Skeletal muscle satellite cell (primary cell): ENCODE measurements at regions not wholly inside any gene's neighbourhood (a gene's known extent, or its start where the extent isn't known, plus 50 kb on each side); places are given as distances from the start of the nearest gene placed in this dataset.

Experiments used
- H3K27me3 ChIP-seq: 2 replicates; pipeline ENCODE4 v1.7.0; 2013; ENCODE audit warnings: low read length; ENCODE audit not compliant: control insufficient read depth, insufficient read depth
- H3K36me3 ChIP-seq: 2 replicates; pipeline ENCODE4 v1.7.0; 2013; ENCODE audit warnings: mild to moderate bottlenecking, control low read depth, low read length; ENCODE audit not compliant: insufficient read depth
- H3K4me1 ChIP-seq: 2 replicates; pipeline ENCODE4 v1.7.0; 2013; ENCODE audit warnings: low read length; ENCODE audit not compliant: control insufficient read depth, insufficient read depth
- H3K4me2 ChIP-seq: 2 replicates; pipeline ENCODE4 v1.7.0; 2013; ENCODE audit warnings: mild to moderate bottlenecking, low read length
- H3K4me3 ChIP-seq: 2 replicates; pipeline ENCODE4 v1.7.0; 2013; ENCODE audit warnings: low read length
- H3K9ac ChIP-seq: 2 replicates; pipeline ENCODE4 v1.7.0; 2013; ENCODE audit warnings: mild to moderate bottlenecking, low read depth, low read length, moderate library complexity
- H3K9me3 ChIP-seq: replicated peaks from 2 replicates; pipeline ENCODE4 v1.7.0; 2013; ENCODE audit warnings: mild to moderate bottlenecking, control low read depth, low read length

DNA sequence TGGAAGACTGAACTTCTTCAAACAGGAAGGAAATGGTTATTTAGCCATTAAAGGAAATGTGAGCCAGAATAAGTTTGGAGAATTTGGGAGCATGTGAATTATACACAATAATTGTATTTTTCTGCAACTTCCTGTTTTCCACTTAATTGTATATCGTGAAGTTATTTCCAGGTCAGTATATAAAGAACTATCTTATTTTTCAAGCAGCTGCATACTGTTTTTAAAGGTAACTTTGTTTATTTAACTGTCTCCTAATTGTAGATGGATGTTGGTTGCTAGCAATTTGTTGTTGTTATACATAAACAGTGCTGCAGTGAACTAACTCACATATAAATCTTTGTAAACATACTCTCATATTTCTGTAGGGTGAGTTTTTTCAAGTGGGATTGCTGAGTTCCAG is 180.3 kb downstream of the HLX start:
- Histone ChIP-seq H3K4me1 (no peaks in the 10 kb centered on the region), H3K4me3 (no peak overlapping the region), H3K9ac (no peak overlapping the region), H3K36me3 (no peaks in the 10 kb centered on the region), H3K4me2 (no peak overlapping the region), H3K27me3 (no peaks in the 10 kb centered on the region), H3K9me3 (no peaks in the 10 kb centered on the region)

DNA sequence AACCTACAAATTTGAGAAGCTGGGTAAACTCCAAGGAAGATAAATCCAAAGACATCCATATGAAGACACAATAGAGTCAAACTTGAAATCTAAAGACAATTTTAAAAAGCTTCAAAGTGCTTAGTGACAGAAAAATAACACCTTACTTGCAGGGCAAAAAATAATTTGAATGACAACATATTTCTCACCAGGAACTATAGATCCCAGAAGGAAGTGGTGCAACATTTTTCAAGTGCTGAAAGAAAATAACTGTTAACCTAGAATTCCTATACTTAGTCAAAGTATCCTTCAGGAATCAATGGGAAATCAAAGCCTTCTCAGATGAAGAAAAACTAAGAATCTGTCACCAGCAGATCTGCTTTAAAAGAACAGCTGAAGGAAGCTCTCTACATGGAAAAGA is 184.4 kb downstream of the HLX start:
- H3K9me3 ChIP-seq = no peaks in the 10 kb centered on the region
- no peak overlapping the region for H3K4me3 ChIP-seq
- no peak overlapping the region for H3K9ac ChIP-seq
- no peaks in the 10 kb centered on the region for H3K27me3 ChIP-seq
- H3K36me3 ChIP-seq = no peaks in the 10 kb centered on the region
- no peaks in the 10 kb centered on the region for H3K4me1 ChIP-seq
- no peak overlapping the region for H3K4me2 ChIP-seq

- no peaks in the 10 kb centered on the region for H3K36me3 ChIP-seq
- H3K4me2 ChIP-seq = no peak overlapping the region
- no peak overlapping the region for H3K4me3 ChIP-seq
- no peaks in the 10 kb centered on the region for H3K4me1 ChIP-seq
- no peaks in the 10 kb centered on the region for H3K9me3 ChIP-seq
- no peak overlapping the region for H3K9ac ChIP-seq
- H3K27me3 ChIP-seq = no peaks in the 10 kb centered on the region
These were observed 187.2 kb downstream of the HLX start for GRCh38 chr1:221066351-221067001.

DNA sequence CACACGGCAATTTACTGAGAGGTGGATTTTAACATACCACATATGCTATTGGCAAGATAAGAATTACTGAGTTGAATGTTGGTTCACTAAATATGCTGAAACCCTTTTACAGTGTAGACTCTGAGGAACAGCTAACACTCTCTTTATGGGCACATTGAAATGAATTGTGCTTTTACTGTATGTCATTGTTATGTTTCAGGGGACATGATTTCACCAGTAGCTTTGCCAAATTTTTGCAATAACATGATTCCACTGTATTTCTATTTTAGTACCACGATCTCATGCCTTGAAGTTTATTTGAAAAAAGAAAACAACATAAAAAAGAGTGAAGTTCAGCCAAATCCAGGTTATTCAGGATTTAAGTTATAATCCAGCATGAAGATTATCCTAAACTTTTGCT is 188.5 kb downstream of the HLX start:
- Histone ChIP-seq H3K4me1 (no peaks in the 10 kb centered on the region), H3K9me3 (no peaks in the 10 kb centered on the region), H3K9ac (no peak overlapping the region), H3K36me3 (no peaks in the 10 kb centered on the region), H3K27me3 (no peaks in the 10 kb centered on the region), H3K4me3 (no peak overlapping the region), H3K4me2 (no peak overlapping the region)

DNA sequence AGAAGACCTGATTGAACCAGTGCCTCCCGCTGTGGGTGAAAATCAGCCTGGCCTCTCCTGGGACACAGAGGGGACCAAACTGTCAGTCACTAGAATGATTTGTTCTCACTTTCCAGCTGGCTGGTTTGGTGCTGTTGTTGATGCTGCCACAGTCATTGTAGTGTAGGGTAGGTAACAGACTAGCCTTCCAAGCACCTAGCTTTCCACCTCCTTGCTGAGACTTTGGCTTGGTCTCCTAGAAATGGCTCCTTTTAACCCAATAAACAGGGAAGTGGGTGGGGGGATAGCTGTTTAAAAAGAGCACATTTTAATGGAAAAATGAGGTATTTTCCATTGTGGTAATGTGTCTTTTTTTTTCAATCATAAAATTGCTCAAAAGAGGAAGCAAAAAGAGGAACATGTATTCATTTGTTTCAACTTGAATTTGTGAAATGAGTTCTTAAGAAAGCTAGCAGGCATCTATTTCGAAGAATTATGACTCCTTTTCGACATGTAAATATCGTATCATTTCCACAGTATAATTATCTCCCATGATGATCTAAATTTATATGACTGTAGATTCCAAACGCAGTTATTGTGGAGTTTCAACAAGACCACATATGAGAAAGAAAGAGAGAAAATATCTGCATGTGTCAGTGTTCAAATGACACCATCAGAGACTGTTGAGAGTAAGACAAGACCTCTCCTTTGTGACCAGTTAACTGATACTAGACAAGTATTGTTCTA is 190.1 kb downstream of the HLX start:
- no peaks in the 10 kb centered on the region for H3K9me3 ChIP-seq
- H3K36me3 ChIP-seq = no peaks in the 10 kb centered on the region
- H3K4me1 ChIP-seq = no peaks in the 10 kb centered on the region
- no peak overlapping the region for H3K4me3 ChIP-seq
- no peak overlapping the region for H3K9ac ChIP-seq
- no peaks in the 10 kb centered on the region for H3K27me3 ChIP-seq
- no peak overlapping the region for H3K4me2 ChIP-seq

DNA sequence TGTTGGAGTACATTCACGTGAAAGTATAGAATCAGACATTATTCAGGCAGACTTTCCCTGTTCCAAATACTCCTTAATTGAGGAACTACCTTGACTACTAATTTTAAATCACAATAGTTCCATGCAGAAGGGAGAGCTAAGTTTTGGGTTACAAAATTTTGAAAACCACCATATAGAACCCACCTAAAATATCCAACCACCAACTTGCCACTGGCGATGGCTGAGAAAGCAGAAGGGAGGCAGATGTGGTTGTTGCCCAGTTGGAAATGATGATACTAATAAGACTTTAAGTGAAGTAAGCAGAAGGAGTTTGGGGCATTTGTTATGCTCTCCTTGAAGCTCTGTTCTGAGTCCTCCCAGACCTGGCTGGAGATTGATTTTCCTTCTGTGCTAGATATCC is 190.7 kb downstream of the HLX start:
- no peaks in the 10 kb centered on the region for H3K4me1 ChIP-seq
- H3K27me3 ChIP-seq = no peaks in the 10 kb centered on the region
- no peaks in the 10 kb centered on the region for H3K9me3 ChIP-seq
- H3K4me3 ChIP-seq = no peak overlapping the region
- H3K36me3 ChIP-seq = no peaks in the 10 kb centered on the region
- no peak overlapping the region for H3K9ac ChIP-seq
- no peak overlapping the region for H3K4me2 ChIP-seq

DNA sequence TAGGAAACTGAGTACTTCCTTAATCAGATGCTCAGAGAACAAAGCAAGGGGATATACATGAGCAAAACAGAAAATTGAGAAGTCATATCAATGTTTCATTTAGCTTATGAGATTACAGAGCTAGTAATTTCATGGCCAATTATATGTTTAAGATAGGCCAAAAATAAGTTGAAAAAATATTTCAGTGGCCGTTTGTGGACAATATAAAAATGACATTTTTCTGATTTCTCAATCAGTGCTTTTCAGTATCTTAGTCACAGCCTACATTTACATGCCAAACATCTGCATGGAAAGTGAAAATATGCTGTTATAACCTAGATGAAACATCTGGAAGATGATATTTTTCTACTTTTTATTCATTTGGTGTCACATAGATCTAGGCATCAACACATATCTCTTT is 192.5 kb downstream of the HLX start:
- Histone ChIP-seq H3K4me2 (no peak overlapping the region), H3K4me1 (no peaks in the 10 kb centered on the region), H3K36me3 (no peaks in the 10 kb centered on the region), H3K9me3 (no peaks in the 10 kb centered on the region), H3K4me3 (no peak overlapping the region), H3K9ac (no peak overlapping the region), H3K27me3 (no peaks in the 10 kb centered on the region)

DNA sequence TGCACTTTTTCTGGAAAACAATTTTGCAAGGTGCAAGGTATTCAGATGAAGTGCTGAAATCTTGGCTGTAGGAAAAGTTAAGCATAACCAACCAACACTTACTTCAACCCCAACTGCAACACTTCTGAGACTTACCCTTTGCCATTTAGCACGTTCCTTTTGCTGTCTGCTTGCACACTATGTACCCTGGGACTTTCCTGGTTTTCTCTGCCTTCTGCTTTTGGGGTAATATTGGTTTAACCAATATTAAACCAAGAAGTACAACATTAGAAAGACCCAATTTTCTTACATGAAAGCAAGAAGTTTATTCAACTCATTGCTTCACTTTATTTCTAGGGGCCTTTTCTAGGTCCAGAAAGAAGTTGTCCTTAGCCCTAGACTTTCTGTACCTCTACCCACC is 193.0 kb downstream of the HLX start:
- Histone ChIP-seq H3K27me3 (no peaks in the 10 kb centered on the region), H3K36me3 (no peaks in the 10 kb centered on the region), H3K9ac (no peak overlapping the region), H3K9me3 (no peaks in the 10 kb centered on the region), H3K4me2 (no peak overlapping the region), H3K4me1 (no peaks in the 10 kb centered on the region), H3K4me3 (no peak overlapping the region)

- Histone ChIP-seq H3K4me3 (no peak overlapping the region), H3K27me3 (no peaks in the 10 kb centered on the region), H3K4me2 (no peak overlapping the region), H3K4me1 (no peaks in the 10 kb centered on the region), H3K36me3 (no peaks in the 10 kb centered on the region), H3K9me3 (no peaks in the 10 kb centered on the region), H3K9ac (no peak overlapping the region)
These were observed 195.1 kb downstream of the HLX start for GRCh38 chr1:221074332-221074731.

- no peak overlapping the region for H3K4me3 ChIP-seq
- no peaks in the 10 kb centered on the region for H3K4me1 ChIP-seq
- H3K36me3 ChIP-seq = no peaks in the 10 kb centered on the region
- H3K9me3 ChIP-seq = no peaks in the 10 kb centered on the region
- no peaks in the 10 kb centered on the region for H3K27me3 ChIP-seq
- no peak overlapping the region for H3K9ac ChIP-seq
- H3K4me2 ChIP-seq = no peak overlapping the region
These were observed 196.7 kb downstream of the HLX start for GRCh38 chr1:221075911-221076310.

- Histone ChIP-seq H3K4me3 (no peak overlapping the region), H3K36me3 (no peaks in the 10 kb centered on the region), H3K4me2 (no peak overlapping the region), H3K9me3 (no peaks in the 10 kb centered on the region), H3K9ac (no peak overlapping the region), H3K27me3 (no peaks in the 10 kb centered on the region), H3K4me1 (no peaks in the 10 kb centered on the region)
These were observed 197.2 kb downstream of the HLX start for GRCh38 chr1:221076391-221076811.
